ENCODE measurements at regions not wholly inside any gene's neighbourhood (a gene's known extent, or its start where the extent isn't known, plus 50 kb on each side); places are given as distances from the start of the nearest gene placed in this dataset.

DNA sequence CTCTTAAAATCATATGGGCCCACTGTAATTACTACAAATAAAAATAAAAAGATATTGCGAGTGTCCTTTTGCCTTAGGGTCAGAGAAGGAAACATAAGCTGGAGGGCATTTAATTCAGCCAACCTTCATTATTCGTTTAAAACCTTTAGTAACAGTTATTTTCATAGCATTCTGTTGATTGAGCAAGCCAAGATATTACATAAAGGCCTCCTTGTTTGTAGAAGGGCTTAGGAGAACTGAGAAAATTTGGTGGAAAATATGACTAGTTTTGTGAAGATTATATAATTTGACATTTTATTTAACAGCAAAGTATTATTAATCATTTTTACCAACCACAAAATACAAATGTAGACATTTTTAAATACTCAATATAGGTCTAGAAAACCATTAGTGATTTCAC, 62.2 kb downstream of the COX7C start:
- Histone ChIP-seq H2AFZ (ENCODE audit: insufficient read depth, low read depth, low read length, poor library complexity, severe bottlenecking) (no peak overlapping the region), H3K79me2 (ENCODE audit: insufficient read depth, low read length) (no peaks in the 10 kb centered on the region), H3K4me3 (replicated peaks in 1 of 3; ENCODE audit: low read depth in 2 of 3, low read length in 3 of 3) (no peak overlapping the region), H3K4me2 (replicated peaks; ENCODE audit: extremely low read depth, low read length, poor library complexity, severe bottlenecking) (no peak overlapping the region), H3K9ac (ENCODE audit: insufficient read depth, low read length, poor library complexity, severe bottlenecking) (no peak overlapping the region), H3K36me3 (replicated peaks in 1 of 2; ENCODE audit: control insufficient read depth in 1 of 2, insufficient read depth in 2 of 2, low read length in 2 of 2) (no peaks in the 10 kb centered on the region), H3K9me3 (replicated peaks in 1 of 2; ENCODE audit: control insufficient read depth in 1 of 2, insufficient read depth in 1 of 2, low read length in 2 of 2) (no peaks in the 10 kb centered on the region), H3K27me3 (ENCODE audit: control insufficient read depth in 2 of 2, insufficient read depth in 2 of 2, low read length in 2 of 2) (no peaks in the 10 kb centered on the region), H3K4me1 (ENCODE audit: control insufficient read depth in 1 of 2, insufficient read depth in 2 of 2, low read length in 2 of 2) (no peaks in the 10 kb centered on the region), H3K27ac (ENCODE audit: low read depth in 1 of 2, low read length in 2 of 2) (no peak overlapping the region), H4K20me1 (ENCODE audit: insufficient read depth, low read length) (no peaks in the 10 kb centered on the region)
- H3K27me3 Mint-ChIP-seq (ENCODE audit: low read depth in 3 of 3), result peaks cover 0 to 7% (median 7%) of the 10 kb centered on the region in 3 donors
- no peak overlapping the region for H3K4me3 Mint-ChIP-seq
- no CpG with 5 or more reads among the region's 2 CpGs for WGBS (ENCODE audit: insufficient coverage)
- no peak overlapping the region for H3K27ac Mint-ChIP-seq
- H3K36me3 Mint-ChIP-seq, result no peaks in the 10 kb centered on the region
- intact Hi-C loops (cut with micrococcal nuclease), result no loop called here
- no peaks in the 10 kb centered on the region for H3K4me1 Mint-ChIP-seq
- H3K9me3 Mint-ChIP-seq, result no peaks in the 10 kb centered on the region
- DNase-seq, result no peak
- TF ChIP-seq, protein P1, sequence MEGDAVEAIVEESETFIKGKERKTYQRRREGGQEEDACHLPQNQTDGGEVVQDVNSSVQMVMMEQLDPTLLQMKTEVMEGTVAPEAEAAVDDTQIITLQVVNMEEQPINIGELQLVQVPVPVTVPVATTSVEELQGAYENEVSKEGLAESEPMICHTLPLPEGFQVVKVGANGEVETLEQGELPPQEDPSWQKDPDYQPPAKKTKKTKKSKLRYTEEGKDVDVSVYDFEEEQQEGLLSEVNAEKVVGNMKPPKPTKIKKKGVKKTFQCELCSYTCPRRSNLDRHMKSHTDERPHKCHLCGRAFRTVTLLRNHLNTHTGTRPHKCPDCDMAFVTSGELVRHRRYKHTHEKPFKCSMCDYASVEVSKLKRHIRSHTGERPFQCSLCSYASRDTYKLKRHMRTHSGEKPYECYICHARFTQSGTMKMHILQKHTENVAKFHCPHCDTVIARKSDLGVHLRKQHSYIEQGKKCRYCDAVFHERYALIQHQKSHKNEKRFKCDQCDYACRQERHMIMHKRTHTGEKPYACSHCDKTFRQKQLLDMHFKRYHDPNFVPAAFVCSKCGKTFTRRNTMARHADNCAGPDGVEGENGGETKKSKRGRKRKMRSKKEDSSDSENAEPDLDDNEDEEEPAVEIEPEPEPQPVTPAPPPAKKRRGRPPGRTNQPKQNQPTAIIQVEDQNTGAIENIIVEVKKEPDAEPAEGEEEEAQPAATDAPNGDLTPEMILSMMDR (IDR thresholded peaks at IDR 0.05), result no peak

DNA sequence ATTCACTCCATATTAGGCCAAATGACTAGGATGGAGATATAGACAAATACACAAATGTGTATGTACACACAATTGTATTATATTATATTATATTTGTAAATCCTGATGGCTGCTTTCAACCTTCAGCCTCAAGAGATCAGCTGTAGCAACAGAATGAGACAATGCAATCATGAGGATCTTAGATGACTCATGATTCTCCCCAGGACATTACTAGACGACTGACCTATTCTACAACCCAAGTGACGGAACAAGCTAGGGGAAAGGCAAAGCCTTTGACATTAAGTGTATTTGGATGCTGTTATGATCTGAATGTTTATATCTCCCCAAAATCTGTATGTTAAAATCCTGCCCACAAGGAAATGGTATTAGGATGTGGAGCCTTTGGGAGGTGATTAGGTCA, 66.5 kb downstream of the COX7C start:
- Mint-ChIP-seq H3K27me3 (ENCODE audit: low read depth in 3 of 3) (peaks cover 0 to 8% (median 7%) of the 10 kb centered on the region in 3 donors), H3K9me3 (no peaks in the 10 kb centered on the region), H3K27ac (no peak overlapping the region), H3K4me1 (no peaks in the 10 kb centered on the region), H3K36me3 (no peaks in the 10 kb centered on the region), H3K4me3 (no peak overlapping the region)
- Histone ChIP-seq H2AFZ (ENCODE audit: insufficient read depth, low read depth, low read length, poor library complexity, severe bottlenecking) (no peak overlapping the region), H4K20me1 (ENCODE audit: insufficient read depth, low read length) (no peaks in the 10 kb centered on the region), H3K9me3 (replicated peaks in 1 of 2; ENCODE audit: control insufficient read depth in 1 of 2, insufficient read depth in 1 of 2, low read length in 2 of 2) (no peaks in the 10 kb centered on the region), H3K4me2 (replicated peaks; ENCODE audit: extremely low read depth, low read length, poor library complexity, severe bottlenecking) (no peak overlapping the region), H3K79me2 (ENCODE audit: insufficient read depth, low read length) (no peaks in the 10 kb centered on the region), H3K36me3 (replicated peaks in 1 of 2; ENCODE audit: control insufficient read depth in 1 of 2, insufficient read depth in 2 of 2, low read length in 2 of 2) (no peaks in the 10 kb centered on the region), H3K27me3 (ENCODE audit: control insufficient read depth in 2 of 2, insufficient read depth in 2 of 2, low read length in 2 of 2) (no peaks in the 10 kb centered on the region), H3K9ac (ENCODE audit: insufficient read depth, low read length, poor library complexity, severe bottlenecking) (no peak overlapping the region), H3K27ac (ENCODE audit: low read depth in 1 of 2, low read length in 2 of 2) (no peak overlapping the region), H3K4me1 (ENCODE audit: control insufficient read depth in 1 of 2, insufficient read depth in 2 of 2, low read length in 2 of 2) (no peaks in the 10 kb centered on the region), H3K4me3 (replicated peaks in 1 of 3; ENCODE audit: low read depth in 2 of 3, low read length in 3 of 3) (no peak overlapping the region)
- TF ChIP-seq, protein P1 (IDR thresholded peaks at IDR 0.05), result no peak
- intact Hi-C loops (cut with micrococcal nuclease), result no loop called here
- WGBS (ENCODE audit: insufficient coverage), result no CpG with 5 or more reads among the region's 2 CpGs
- DNase-seq, result no peak

Data from CD14-positive monocyte (primary cell).